Kidney (tissue), 13 donors: ENCODE measurements at regions not wholly inside any gene's neighbourhood (a gene's known extent, or its start where the extent isn't known, plus 50 kb on each side); places are given as distances from the start of the nearest gene placed in this dataset.

ENCODE experiments used
- DNase-seq, 5 donors: peaks; one replicate each; pipeline ENCODE4 v3.0.0-alpha.2; 2013 to 2020
- FAIRE-seq: peaks from 2 replicates; lab custom pipeline; 2012; peaks lifted over from hg19 to GRCh38; lab: Jason Lieb, UNC
- H3K27ac ChIP-seq, 2 donors: one replicate each; pipeline ENCODE4 v1.7.0; 2013; ENCODE audit warnings: low read depth in 2 of 2, low read length in 2 of 2, inconsistent platforms in 1 of 2
- H3K27me3 ChIP-seq: one replicate; pipeline ENCODE4 v1.7.1; 2013; ENCODE audit warnings: low read length, inconsistent platforms; ENCODE audit not compliant: control insufficient read depth, insufficient read depth
- H3K36me3 ChIP-seq, 3 donors: one replicate each; pipeline versions ENCODE4 v1.7.0 to v1.7.1; 2013; ENCODE audit warnings: low read length in 3 of 3, control low read depth in 1 of 3, inconsistent platforms in 1 of 3; ENCODE audit not compliant: insufficient read depth in 3 of 3, control insufficient read depth in 2 of 3
- H3K4me1 ChIP-seq, 3 donors: one replicate each; pipeline versions ENCODE4 v1.7.0 to v1.7.1; 2013; ENCODE audit warnings: low read length in 3 of 3, inconsistent platforms in 1 of 3, low read depth in 1 of 3; ENCODE audit not compliant: control insufficient read depth in 2 of 3, insufficient read depth in 2 of 3
- H3K4me3 ChIP-seq, 3 donors: one replicate each; pipeline versions ENCODE4 v1.7.0 to v1.8.1; 2013; ENCODE audit warnings: low read length in 3 of 3, control low read depth in 1 of 3, inconsistent platforms in 1 of 3
- H3K9ac ChIP-seq, 3 donors: one replicate each; pipeline versions ENCODE4 v1.7.0 to v1.7.1; 2013; ENCODE audit warnings: low read length in 3 of 3, control low read depth in 1 of 3, inconsistent platforms in 1 of 3
- H3K9me3 ChIP-seq, 3 donors: one replicate each; pipeline versions ENCODE4 v1.7.0 to v1.7.1; 2013; ENCODE audit warnings: low read length in 3 of 3, control low read depth in 1 of 3, inconsistent platforms in 1 of 3; ENCODE audit not compliant: control insufficient read depth in 2 of 3, insufficient read depth in 1 of 3
- intact Hi-C: fragments of 100-400 bp; cut with DNase I; formaldehyde crosslinking; loops from one replicate; pipeline ENCODE4 v1.11.1; 2022
- TF ChIP-seq, protein P1 (sequence below): IDR thresholded peaks from 3 replicates; pipeline ENCODE4 v1.5.1; 2012; ENCODE audit warnings: mild to moderate bottlenecking, moderate library complexity, borderline replicate concordance; ENCODE audit not compliant: insufficient read depth; ENCODE audit errors: extremely low read depth
- donor health status: control.
- donor health status: control.
- donor health status: control.
- donor health status: control.
- donor health status: control.
- donor health status: DM: yes; HTN: yes; CAD: no.
- donor health status: Normal renal cell carcinoma (clear cell type).

DNA sequence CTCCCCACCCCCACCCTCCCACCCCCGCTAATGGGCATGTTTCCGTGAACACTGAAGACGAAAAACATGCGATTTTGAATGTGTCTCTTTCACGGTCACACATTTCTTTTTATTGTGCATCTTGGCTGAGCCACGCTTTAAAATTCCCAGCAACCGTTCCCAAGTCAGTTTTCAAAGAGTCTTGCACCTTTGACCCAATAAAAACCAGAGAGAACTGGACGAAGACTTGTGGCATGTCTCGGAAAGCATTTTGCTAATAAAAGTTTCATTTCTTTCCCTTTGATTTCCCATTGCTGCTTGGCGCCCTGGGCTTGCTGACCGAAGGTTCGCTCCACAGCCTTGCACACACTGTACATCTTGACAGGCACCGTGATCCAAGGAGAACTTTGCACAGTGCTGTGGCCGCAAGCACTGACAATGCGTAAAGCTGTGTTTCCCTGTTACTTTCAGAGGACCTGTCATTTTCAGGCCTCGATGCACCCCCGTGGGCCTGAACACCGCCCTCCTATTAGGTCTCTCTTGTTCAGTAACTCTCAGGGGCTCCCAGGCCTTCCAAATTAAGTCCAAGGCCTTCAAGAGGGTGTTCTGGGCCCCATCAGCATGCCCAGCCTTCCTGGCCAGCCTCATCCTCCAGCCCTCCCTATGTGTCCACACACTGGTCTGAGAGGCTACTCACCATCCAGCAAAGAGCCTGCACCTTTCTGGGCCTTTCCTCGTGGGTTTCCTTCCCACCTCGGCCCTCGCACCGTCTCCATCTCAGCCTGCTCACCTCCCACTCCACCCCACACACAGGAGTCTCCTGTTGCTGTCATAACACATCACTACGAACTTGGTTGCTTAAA, 63.4 kb upstream of the DIO3 start:
- intact Hi-C loops, result no loop called here
- FAIRE-seq (no peak), DNase-seq (peak in 2 of 5 donors; percentile 18 to 39)

DNA sequence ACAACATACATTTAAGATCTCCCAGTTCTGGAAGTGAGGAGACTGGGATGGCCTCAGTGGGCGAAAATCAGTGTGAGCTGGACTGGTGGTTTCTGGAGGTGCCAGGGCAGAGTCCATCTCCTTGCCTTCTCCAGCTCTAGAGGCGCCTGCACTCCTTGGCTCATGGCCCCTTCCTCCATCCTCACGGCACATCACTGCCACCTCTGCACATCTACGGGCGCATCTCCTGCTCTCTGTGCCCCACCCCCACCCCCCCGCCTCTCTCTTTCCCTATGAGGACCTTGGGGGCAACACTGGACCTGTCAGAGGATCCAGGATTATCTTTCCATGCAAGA, 62.8 kb upstream of the DIO3 start:
- no peaks in the 10 kb centered on the region for H3K36me3 ChIP-seq
- DNase-seq, result peak in 1 of 5 donors; percentile 29
- H3K9me3 ChIP-seq, result peaks cover 0 to 3% (median 0%) of the 10 kb centered on the region in 3 donors
- intact Hi-C loops, result no loop called here
- H3K9ac ChIP-seq, result no peak overlapping the region
- TF ChIP-seq, protein P1, sequence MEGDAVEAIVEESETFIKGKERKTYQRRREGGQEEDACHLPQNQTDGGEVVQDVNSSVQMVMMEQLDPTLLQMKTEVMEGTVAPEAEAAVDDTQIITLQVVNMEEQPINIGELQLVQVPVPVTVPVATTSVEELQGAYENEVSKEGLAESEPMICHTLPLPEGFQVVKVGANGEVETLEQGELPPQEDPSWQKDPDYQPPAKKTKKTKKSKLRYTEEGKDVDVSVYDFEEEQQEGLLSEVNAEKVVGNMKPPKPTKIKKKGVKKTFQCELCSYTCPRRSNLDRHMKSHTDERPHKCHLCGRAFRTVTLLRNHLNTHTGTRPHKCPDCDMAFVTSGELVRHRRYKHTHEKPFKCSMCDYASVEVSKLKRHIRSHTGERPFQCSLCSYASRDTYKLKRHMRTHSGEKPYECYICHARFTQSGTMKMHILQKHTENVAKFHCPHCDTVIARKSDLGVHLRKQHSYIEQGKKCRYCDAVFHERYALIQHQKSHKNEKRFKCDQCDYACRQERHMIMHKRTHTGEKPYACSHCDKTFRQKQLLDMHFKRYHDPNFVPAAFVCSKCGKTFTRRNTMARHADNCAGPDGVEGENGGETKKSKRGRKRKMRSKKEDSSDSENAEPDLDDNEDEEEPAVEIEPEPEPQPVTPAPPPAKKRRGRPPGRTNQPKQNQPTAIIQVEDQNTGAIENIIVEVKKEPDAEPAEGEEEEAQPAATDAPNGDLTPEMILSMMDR, result no peak
- no peaks in the 10 kb centered on the region for H3K4me1 ChIP-seq
- no peak overlapping the region for H3K4me3 ChIP-seq
- H3K27ac ChIP-seq, result no peak overlapping the region
- no peak for FAIRE-seq
- peaks cover 2% of the 10 kb centered on the region for H3K27me3 ChIP-seq

More for the DNA sequence above, 63.4 kb upstream of the DIO3 start:
- no peaks in the 10 kb centered on the region for H3K4me1 ChIP-seq
- H3K36me3 ChIP-seq, result no peaks in the 10 kb centered on the region
- H3K9me3 ChIP-seq, result peaks cover 0 to 3% (median 0%) of the 10 kb centered on the region in 3 donors
- TF ChIP-seq, protein P1, result no peak
- peaks cover 2% of the 10 kb centered on the region for H3K27me3 ChIP-seq
- H3K27ac ChIP-seq, result no peak overlapping the region
- H3K9ac ChIP-seq, result no peak overlapping the region
- H3K4me3 ChIP-seq, result no peak overlapping the region

DNA sequence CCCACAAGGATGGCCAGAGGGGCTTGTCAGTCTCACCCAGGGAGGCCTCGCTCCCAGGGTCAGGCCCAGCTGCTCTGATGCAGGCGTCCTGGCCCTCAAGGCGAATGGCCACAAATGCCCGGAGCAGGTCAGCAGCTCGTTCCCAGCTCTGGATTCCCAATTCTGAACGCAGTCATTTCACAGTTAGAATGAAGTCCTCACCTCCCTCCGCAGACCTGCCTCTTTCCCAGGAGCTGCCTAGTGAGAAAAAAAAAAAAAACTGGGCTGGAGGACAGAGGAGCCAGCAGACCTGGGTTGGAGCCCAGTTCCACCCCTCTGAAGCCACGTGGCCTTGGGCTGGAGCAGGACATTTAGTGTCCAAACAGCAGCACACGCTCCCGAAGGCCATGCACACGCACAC, 62.2 kb upstream of the DIO3 start:
- peaks cover 2% of the 10 kb centered on the region for H3K27me3 ChIP-seq
- no peaks in the 10 kb centered on the region for H3K4me1 ChIP-seq
- H3K27ac ChIP-seq, result no peak overlapping the region
- peaks cover 0 to 5% (median 0%) of the 10 kb centered on the region in 3 donors for H3K9me3 ChIP-seq
- intact Hi-C loops, result no loop called here
- no peak overlapping the region for H3K4me3 ChIP-seq
- FAIRE-seq (no peak), DNase-seq (peak in 3 of 5 donors; percentile 4 to 41 (median 17))
- H3K36me3 ChIP-seq, result no peaks in the 10 kb centered on the region
- no peak overlapping the region for H3K9ac ChIP-seq
- TF ChIP-seq, protein P1, result no peak
